ENCODE measurements at regions not wholly inside any gene's neighbourhood (a gene's known extent, or its start where the extent isn't known, plus 50 kb on each side); places are given as distances from the start of the nearest gene placed in this dataset.
"Not testable (repeated sequence)": the region's sequence is repeated elsewhere in the genome, so short reads cannot be mapped to it uniquely, and the experiment has no call there.

- no peak overlapping the region for H3K4me2 ChIP-seq (ENCODE audit: extremely low read depth, insufficient read depth, low read length)
These were observed 177.8 kb downstream of the FAM76B start for GRCh38 chr11:95611827-95612226.

GRCh38 chr11:95610185-95610584, 179.4 kb downstream of the FAM76B start:
- not testable (repeated sequence) for H3K79me2 ChIP-seq (ENCODE audit: control insufficient read depth, insufficient read depth, low read length); H3K27ac ChIP-seq (ENCODE audit: insufficient read depth, low read length); H3K9me3 ChIP-seq (ENCODE audit: control insufficient read depth, insufficient read depth, low read depth, low read length); H3K4me2 ChIP-seq (ENCODE audit: extremely low read depth, insufficient read depth, low read length); H3K4me1 ChIP-seq (ENCODE audit: control insufficient read depth, extremely low read depth, insufficient read depth, low read length); H4K20me1 ChIP-seq (ENCODE audit: control insufficient read depth, extremely low read depth, insufficient read depth, low read length); H3K4me3 ChIP-seq (replicated peaks in 1 of 4; ENCODE audit: control extremely low read depth in 1 of 4, insufficient read depth in 1 of 4, low read depth in 3 of 4, low read length in 4 of 4); H2AFZ ChIP-seq (ENCODE audit: low read length); H3K36me3 ChIP-seq (ENCODE audit: control insufficient read depth, insufficient read depth, low read length); DNase-seq (ENCODE audit: low read depth in 2 of 2); H3K27me3 ChIP-seq (ENCODE audit: control insufficient read depth, insufficient read depth, low read length); H3K9ac ChIP-seq (ENCODE audit: insufficient read depth, low read length)

More at GRCh38 chr11:95611827-95612226, 177.8 kb downstream of the FAM76B start:
- TF ChIP-seq CTCF (conservative IDR thresholded peaks at IDR 0.05 in 1 of 2, IDR thresholded peaks at IDR 0.05 in 1 of 2; ENCODE audit: low read depth in 1 of 2, low read length in 2 of 2) (no peak), EZH2 (IDR thresholded peaks at IDR 0.05; ENCODE audit: low read length, missing control alignments) (no peak)
- no peak overlapping the region for H3K27ac ChIP-seq (ENCODE audit: insufficient read depth, low read length)
- DNase-seq (ENCODE audit: low read depth in 2 of 2) = peak in 1 of 2 donors; percentile 9
- H3K4me1 ChIP-seq (ENCODE audit: control insufficient read depth, extremely low read depth, insufficient read depth, low read length) = no peaks in the 10 kb centered on the region
- no peaks in the 10 kb centered on the region for H4K20me1 ChIP-seq (ENCODE audit: control insufficient read depth, extremely low read depth, insufficient read depth, low read length)
- H3K4me3 ChIP-seq (replicated peaks in 1 of 4; ENCODE audit: control extremely low read depth in 1 of 4, insufficient read depth in 1 of 4, low read depth in 3 of 4, low read length in 4 of 4) = no peak overlapping the region
- no peaks in the 10 kb centered on the region for H3K36me3 ChIP-seq (ENCODE audit: control insufficient read depth, insufficient read depth, low read length)
- no peaks in the 10 kb centered on the region for H3K27me3 ChIP-seq (ENCODE audit: control insufficient read depth, insufficient read depth, low read length)
- no peaks in the 10 kb centered on the region for H3K9me3 ChIP-seq (ENCODE audit: control insufficient read depth, insufficient read depth, low read depth, low read length)
- H2AFZ ChIP-seq (ENCODE audit: low read length) = no peak overlapping the region
- no peak overlapping the region for H3K9ac ChIP-seq (ENCODE audit: insufficient read depth, low read length)
- no peaks in the 10 kb centered on the region for H3K79me2 ChIP-seq (ENCODE audit: control insufficient read depth, insufficient read depth, low read length)

- no peaks in the 10 kb centered on the region for H3K4me1 ChIP-seq (ENCODE audit: control insufficient read depth, extremely low read depth, insufficient read depth, low read length)
- H3K4me2 ChIP-seq (ENCODE audit: extremely low read depth, insufficient read depth, low read length) = no peak overlapping the region
- no peak overlapping the region for H3K4me3 ChIP-seq (replicated peaks in 1 of 4; ENCODE audit: control extremely low read depth in 1 of 4, insufficient read depth in 1 of 4, low read depth in 3 of 4, low read length in 4 of 4)
- no peak overlapping the region for H3K9ac ChIP-seq (ENCODE audit: insufficient read depth, low read length)
- H3K27ac ChIP-seq (ENCODE audit: insufficient read depth, low read length) = no peak overlapping the region
- H3K9me3 ChIP-seq (ENCODE audit: control insufficient read depth, insufficient read depth, low read depth, low read length) = no peaks in the 10 kb centered on the region
- H3K36me3 ChIP-seq (ENCODE audit: control insufficient read depth, insufficient read depth, low read length) = no peaks in the 10 kb centered on the region
- H3K79me2 ChIP-seq (ENCODE audit: control insufficient read depth, insufficient read depth, low read length) = no peaks in the 10 kb centered on the region
- no peak overlapping the region for H2AFZ ChIP-seq (ENCODE audit: low read length)
- DNase-seq (ENCODE audit: low read depth in 2 of 2) = no peak
- H3K27me3 ChIP-seq (ENCODE audit: control insufficient read depth, insufficient read depth, low read length) = no peaks in the 10 kb centered on the region
- TF ChIP-seq EZH2 (IDR thresholded peaks at IDR 0.05; ENCODE audit: low read length, missing control alignments) (no peak), CTCF (conservative IDR thresholded peaks at IDR 0.05 in 1 of 2, IDR thresholded peaks at IDR 0.05 in 1 of 2; ENCODE audit: low read depth in 1 of 2, low read length in 2 of 2) (no peak)
- no peaks in the 10 kb centered on the region for H4K20me1 ChIP-seq (ENCODE audit: control insufficient read depth, extremely low read depth, insufficient read depth, low read length)
These were observed 181.5 kb downstream of the FAM76B start for GRCh38 chr11:95608093-95608492.
